ENCODE measurements at regions not wholly inside any gene's neighbourhood (a gene's known extent, or its start where the extent isn't known, plus 50 kb on each side); places are given as distances from the start of the nearest gene placed in this dataset.

- no peak overlapping the region for H3K4me3 ChIP-seq (ENCODE audit: low read depth, low read length)
- H3K27me3 ChIP-seq (ENCODE audit: control insufficient read depth, insufficient read depth, low read length) = no peaks in the 10 kb centered on the region
- no peaks in the 10 kb centered on the region for H3K36me3 ChIP-seq (ENCODE audit: control insufficient read depth, insufficient read depth, low read length)
- no peak for TF ChIP-seq CTCF (IDR thresholded peaks at IDR 0.05; ENCODE audit: insufficient read depth, low read length, poor library complexity, severe bottlenecking)
- DNase-seq (ENCODE audit: low read depth) = no peak
These were observed 80.3 kb upstream of the LHX1 start for GRCh38 chr17:36856903-36857381.

GRCh38 chr17:36857698-36858097, 79.6 kb upstream of the LHX1 start:
- DNase-seq (ENCODE audit: low read depth) = no peak
- no peaks in the 10 kb centered on the region for H3K27me3 ChIP-seq (ENCODE audit: control insufficient read depth, insufficient read depth, low read length)
- H3K4me3 ChIP-seq (ENCODE audit: low read depth, low read length) = no peak overlapping the region
- no peaks in the 10 kb centered on the region for H3K36me3 ChIP-seq (ENCODE audit: control insufficient read depth, insufficient read depth, low read length)
- no peak for TF ChIP-seq CTCF (IDR thresholded peaks at IDR 0.05; ENCODE audit: insufficient read depth, low read length, poor library complexity, severe bottlenecking)

- no peak for DNase-seq (ENCODE audit: low read depth)
- TF ChIP-seq CTCF (IDR thresholded peaks at IDR 0.05; ENCODE audit: insufficient read depth, low read length, poor library complexity, severe bottlenecking) = no peak
- H3K36me3 ChIP-seq (ENCODE audit: control insufficient read depth, insufficient read depth, low read length) = no peaks in the 10 kb centered on the region
- H3K4me3 ChIP-seq (ENCODE audit: low read depth, low read length) = no peak overlapping the region
- no peaks in the 10 kb centered on the region for H3K27me3 ChIP-seq (ENCODE audit: control insufficient read depth, insufficient read depth, low read length)
These were observed 78.9 kb upstream of the LHX1 start for GRCh38 chr17:36858119-36859002.

- no peaks in the 10 kb centered on the region for H3K36me3 ChIP-seq (ENCODE audit: control insufficient read depth, insufficient read depth, low read length)
- no peaks in the 10 kb centered on the region for H3K27me3 ChIP-seq (ENCODE audit: control insufficient read depth, insufficient read depth, low read length)
- no peak overlapping the region for H3K4me3 ChIP-seq (ENCODE audit: low read depth, low read length)
- no peak for DNase-seq (ENCODE audit: low read depth)
- no peak for TF ChIP-seq CTCF (IDR thresholded peaks at IDR 0.05; ENCODE audit: insufficient read depth, low read length, poor library complexity, severe bottlenecking)
These were observed 78.3 kb upstream of the LHX1 start for GRCh38 chr17:36859003-36859300.

- TF ChIP-seq CTCF (IDR thresholded peaks at IDR 0.05; ENCODE audit: insufficient read depth, low read length, poor library complexity, severe bottlenecking) = no peak
- Histone ChIP-seq H3K36me3 (ENCODE audit: control insufficient read depth, insufficient read depth, low read length) (no peaks in the 10 kb centered on the region), H3K4me3 (ENCODE audit: low read depth, low read length) (no peak overlapping the region), H3K27me3 (ENCODE audit: control insufficient read depth, insufficient read depth, low read length) (no peaks in the 10 kb centered on the region)
- no peak for DNase-seq (ENCODE audit: low read depth)
These were observed 77.6 kb upstream of the LHX1 start for GRCh38 chr17:36859706-36860105.

GRCh38 chr17:36861531-36861930, 75.7 kb upstream of the LHX1 start:
- TF ChIP-seq CTCF (IDR thresholded peaks at IDR 0.05; ENCODE audit: insufficient read depth, low read length, poor library complexity, severe bottlenecking) = no peak
- H3K36me3 ChIP-seq (ENCODE audit: control insufficient read depth, insufficient read depth, low read length) = no peaks in the 10 kb centered on the region
- H3K4me3 ChIP-seq (ENCODE audit: low read depth, low read length) = no peak overlapping the region
- H3K27me3 ChIP-seq (ENCODE audit: control insufficient read depth, insufficient read depth, low read length) = no peaks in the 10 kb centered on the region
- peak; percentile 50 for DNase-seq (ENCODE audit: low read depth)

All from kidney epithelial cell (primary cell).